ELF-1 (cell line): ENCODE measurements at regions not wholly inside any gene's neighbourhood (a gene's known extent, or its start where the extent isn't known, plus 50 kb on each side); places are given as distances from the start of the nearest gene placed in this dataset.

Experiments
- DNase-seq: peaks from one replicate; pipeline ENCODE4 v3.0.0-alpha.2; 2016; ENCODE audit warnings: low read depth, low spot score

DNA sequence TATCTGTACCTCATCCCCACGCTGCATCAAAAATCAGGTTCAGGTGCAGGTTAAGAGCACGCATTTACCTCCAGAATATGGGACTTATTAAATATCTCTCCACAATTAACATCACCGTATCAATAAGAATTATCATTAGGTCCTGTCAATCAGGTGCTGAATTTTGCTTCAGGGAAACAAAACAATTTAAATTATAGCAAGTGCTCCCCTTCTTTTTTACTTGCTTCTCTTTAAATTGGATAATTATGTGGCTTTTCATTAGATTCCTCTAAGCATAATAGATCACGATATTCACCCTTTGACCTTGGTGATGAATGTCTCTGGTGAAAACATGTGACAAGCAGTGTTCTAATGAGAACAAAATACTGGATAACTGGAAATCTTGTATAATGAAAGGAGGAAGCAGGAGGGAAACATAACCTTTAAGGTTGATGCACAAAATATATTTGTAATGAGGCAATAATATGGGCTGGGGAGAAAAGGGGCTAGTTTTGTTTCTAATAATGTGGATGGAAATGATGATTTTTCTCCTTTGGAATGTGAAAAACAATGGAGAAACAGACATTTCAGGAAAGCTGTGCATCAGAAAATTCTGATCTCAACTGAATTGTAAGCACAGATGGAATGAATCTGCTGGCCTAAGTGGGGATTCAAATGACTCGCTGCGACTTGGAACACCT, 166.9 kb downstream of the SNX10 start:
- no peak for DNase-seq

DNA sequence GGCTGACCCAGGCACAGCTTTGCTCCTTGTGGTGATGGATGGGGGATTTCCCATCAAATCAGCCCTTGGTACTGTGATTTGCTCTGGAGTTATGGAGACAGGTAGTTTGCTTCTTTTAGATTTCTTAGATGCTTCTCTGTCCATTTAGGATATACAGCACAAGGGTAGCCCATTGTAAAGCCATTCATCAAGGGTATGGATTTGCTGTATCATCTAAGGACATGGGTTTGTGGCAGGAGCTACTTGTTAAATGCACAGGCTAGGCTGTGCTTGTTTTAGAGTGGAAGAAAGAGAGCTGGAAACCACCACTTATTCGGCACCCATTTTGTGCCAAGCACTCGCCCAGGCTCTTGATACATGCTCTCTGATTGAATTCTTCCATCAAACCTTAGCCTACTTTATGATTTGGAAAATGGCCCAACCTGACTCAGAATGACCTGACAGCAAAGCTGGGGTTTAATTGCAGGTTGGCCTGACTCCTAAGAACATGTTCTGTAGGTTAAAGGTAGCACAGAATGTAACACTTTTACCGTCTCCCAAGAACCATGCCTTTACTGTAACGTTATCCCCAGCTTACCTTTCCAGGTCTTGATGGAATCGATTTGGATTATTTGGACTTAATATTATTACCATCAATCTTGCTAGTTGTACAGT, 168.0 kb downstream of the SNX10 start:
- no peak for DNase-seq

DNA sequence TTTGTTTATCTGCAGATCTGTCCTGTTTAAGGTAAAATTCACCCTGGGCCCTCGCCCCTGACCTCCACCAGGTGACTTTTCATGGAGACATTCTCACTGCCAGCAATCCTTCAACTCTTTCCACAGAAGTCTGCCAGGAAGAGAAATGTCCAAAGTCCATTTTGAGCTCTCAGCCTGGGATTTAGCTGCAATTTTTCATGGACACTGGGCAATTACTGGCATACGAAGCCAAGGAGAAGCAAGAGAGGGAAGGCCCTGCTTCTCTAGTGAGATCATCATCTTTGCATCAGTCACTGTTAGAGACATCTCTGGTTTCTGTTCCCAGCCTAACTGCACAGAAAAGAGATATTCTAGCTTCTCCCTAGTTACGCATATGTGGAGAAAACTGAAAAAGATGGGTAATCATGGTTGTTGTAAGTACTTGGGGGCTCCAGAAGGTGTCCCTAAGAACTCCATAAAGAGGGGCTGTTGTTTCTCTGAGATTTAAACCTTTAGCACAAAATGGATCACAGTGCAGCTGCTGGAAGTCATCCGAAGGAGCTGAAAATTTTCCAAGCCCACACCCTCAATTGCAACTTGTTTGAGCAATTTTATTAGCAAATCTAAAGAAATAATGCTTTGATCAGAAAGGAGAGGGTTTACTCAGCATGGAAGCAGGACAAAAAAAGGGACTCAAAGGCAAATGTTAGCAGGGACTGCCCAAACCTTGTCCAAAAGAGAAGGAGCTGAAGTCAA, 168.9 kb downstream of the SNX10 start:
- DNase-seq, result no peak

DNA sequence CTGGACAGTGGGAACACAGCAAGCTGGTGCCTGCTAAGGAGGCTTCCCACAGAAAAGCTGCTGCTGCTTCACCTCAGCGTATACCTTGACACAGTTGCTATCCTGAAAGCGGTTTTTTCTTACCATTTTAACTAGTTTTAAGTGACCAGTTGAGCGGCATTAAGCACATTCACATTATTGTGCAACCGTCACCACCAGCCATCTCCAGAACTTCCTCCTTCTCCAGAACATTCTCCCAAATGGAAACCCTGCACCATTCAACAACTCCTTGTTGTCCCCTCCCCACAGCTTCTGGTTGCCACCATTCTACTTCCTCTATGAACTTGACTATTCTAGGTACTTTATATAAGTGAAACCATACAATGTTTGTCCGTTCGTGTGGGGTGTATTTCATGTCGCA, 169.9 kb downstream of the SNX10 start:
- DNase-seq, result no peak

DNA sequence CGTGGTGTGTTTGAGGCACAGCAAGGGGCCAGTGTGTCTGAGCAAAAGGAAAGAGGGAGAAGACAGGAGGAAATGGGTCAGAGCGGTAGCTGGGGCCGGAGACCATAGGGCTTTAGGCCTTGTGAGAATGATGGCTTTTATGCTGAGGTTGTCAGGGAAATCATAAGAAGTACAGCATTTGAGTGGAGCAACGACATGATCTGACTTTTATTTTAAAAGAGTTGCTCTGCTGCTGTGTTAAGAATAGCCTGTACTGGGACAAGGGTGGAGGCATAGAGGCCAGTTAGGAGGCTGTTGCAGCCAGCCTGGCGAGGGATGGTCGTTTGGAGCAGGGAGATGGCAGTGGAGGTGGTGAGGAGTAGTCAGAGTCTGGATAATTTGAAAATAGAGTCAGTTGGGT, 174.3 kb downstream of the SNX10 start:
- DNase-seq, result no peak

DNA sequence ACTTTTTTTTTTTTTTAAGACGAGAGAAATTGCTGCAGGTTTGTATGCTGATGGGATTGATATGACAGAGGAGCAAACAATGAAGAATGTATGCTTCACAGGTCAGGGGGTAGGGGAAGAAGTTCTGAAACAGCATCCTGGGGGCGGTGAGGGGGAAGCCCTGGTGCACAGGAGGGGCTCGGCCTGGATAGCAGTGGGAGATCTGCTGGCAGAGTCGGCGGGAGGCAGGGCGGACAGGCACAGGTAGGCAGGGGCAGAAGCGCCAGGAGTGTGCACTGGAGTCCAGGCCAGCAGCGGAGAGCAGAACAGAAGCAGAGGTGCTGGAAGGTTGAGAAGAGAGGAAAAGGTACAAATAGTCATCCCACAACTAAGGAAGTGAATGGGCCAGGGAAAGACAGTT, 175.4 kb downstream of the SNX10 start:
- no peak for DNase-seq

DNA sequence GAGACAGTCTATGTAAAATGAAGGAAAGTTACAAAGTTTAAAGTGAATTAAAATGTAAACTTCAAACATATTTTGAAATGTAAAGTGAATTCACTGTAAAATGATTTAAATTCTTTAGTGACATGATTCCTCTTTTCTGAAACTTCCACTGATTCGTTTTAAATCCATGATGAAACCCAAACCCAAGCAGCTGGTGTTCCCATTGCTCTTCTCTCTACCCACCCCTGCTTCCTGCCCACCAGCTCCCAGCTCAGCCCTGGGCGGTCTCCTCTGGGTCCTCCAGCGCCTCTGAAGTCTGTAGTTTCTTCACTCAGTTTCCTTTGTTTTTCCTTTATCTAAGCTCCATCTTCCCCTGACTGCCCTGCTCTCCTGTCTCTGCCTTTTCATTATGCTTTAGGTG, 175.9 kb downstream of the SNX10 start:
- DNase-seq, result no peak

DNA sequence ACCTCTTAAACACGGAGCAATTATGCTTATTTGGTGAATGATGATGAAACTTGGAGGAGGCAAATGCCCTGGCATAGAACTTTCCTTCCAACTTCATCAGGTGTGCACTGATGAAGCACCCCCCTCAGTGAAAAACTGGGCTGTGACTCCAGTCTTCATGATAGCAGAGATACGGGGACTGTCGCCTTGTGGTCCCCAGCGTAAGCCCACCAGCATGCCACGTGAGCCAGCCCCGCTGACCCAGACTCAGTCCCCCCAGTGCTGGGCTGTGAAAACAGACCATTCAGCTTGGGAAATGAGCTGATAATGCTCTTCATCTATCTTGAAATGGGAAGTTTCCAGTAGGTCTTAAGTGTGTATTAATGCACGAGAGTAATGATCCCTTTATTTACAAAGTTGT, 177.0 kb downstream of the SNX10 start:
- DNase-seq, result no peak

DNA sequence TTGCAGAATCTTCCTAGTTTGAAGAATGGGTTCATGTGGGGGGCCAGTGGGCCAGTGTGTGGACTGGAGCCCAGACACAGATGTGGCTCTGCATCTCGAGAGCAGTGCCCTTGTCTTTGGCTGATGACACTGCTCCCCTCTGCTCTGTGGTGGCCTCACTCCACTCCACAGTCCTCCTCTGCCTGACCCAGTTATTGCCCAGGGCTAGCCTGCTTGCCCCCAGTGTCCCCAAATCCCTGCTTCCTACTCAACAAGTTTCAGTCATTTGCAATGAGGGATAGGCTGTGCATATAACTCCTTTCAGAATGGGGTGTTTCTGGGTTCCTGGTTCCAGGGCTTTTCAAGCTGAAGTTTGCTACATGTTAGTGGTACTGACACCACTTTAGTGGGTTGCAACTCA, 177.5 kb downstream of the SNX10 start:
- no peak for DNase-seq

DNA sequence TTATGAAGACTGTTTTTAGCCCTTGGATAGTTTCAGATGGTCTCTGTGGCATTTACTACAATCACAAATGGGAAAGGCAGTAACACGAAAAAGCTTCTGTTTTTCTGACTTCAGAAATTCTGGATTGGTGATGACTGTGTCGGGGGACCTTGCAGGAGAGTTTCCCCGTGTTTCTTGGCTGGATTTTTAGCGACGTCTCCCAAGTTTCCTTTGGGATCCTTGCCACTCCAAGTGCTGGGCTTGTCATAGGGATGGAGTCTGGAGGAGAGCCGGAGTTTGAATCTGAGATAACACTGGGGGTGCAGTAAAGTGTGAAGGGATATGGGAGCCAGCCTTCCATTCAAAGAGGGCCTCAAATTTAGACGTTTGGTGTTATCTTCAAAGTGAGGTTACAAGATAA, 179.0 kb downstream of the SNX10 start:
- DNase-seq, result no peak

DNA sequence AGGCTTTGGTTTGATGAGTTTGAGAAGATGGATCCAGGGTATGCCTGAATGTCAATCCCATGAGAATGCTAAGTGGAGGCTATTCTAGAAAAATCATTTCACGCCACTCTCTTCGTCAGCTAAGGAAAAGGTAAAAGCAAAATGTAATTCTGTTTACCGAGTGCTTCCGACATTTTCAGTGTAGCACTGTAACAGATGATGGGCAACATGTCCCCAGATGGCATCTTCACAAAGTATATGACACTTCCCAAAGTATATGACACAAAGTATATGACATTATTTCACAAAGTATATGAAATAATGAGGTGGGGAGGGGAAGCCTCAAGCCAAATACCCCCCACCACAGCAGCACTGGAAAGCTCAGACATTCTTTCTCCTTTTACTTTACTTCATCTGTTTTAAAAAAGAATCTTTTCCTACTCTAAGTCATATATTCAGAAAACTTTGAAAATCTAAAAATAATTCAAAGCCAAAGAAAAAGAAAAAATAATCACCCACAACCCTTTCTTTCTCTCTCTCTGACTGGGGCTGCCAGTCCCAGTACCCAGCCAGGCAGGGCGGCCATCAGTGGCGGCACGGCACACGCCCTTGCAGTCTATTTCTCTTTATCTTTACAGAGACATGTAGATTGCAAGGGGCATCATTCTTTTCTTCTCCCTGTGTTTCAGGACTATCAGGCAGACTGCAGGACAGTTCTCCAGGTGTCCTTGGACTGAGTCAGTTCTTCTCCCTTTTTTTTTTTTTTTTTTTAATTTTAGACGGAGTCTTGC, 179.8 kb downstream of the SNX10 start:
- no peak for DNase-seq

DNA sequence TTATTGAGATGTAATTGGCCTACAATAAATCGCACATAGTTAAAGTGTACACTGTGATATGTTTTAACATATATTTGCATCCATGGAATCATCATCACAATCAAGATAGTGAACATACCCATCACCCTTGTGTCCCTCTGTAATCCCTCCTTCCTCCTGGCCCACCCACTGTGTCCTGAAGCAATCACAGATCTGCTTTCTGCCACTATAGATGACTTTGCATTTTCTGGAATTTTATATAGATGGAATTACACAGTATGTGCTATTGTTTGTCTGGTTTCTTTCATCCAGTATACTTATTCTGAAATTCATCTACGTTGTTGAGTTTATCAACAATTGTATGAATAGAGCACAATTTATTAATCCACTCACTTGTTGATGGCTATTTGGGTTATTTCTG, 181.3 kb downstream of the SNX10 start:
- DNase-seq, result no peak

DNA sequence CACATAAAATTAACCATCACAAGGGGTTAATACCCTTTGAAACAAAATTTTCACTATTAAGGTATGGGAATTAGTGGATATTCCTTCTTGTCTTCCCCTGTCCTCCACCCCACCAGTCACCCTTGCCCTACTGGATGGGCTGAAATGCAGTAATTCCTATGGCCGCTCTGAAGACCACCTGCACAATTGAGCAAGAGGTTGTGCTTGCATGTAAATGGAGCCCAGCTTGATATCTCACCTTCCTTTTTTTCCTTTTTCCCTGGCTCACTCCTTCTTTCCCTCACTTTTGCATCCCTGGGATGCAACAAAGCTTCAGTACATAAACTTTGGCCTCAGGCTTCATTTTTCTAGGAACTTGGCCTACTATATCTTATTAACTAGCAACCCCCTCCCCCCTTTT, 184.6 kb downstream of the SNX10 start:
- DNase-seq, result no peak

DNA sequence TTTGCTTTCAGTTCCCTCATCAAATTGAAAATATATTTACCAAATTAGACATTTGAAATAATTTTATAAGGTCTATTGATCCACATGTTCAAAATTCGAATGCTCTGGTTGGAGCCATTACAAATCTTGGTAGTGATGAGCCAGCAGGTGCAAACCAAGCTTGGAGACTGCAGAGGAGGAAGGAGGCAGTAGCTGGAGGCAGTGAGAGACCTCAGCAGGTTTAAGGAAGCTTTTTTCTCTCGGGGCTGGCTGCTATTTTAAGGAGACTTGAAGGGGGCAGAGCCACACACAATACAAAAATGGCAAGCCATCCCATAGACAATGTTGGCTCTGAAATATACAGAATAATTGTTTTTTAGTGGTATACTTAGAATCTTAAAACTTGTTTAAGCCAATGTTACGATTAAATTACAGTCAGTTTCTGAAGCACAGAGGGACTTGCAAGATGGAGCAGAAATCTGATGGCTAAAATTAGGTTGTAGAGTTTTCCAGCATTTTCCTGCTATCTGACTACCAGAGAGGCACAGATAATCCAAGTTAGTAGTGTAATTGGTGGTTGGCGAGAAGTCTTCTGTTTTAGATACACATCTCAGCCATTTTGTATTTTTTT, 185.8 kb downstream of the SNX10 start:
- no peak for DNase-seq

DNA sequence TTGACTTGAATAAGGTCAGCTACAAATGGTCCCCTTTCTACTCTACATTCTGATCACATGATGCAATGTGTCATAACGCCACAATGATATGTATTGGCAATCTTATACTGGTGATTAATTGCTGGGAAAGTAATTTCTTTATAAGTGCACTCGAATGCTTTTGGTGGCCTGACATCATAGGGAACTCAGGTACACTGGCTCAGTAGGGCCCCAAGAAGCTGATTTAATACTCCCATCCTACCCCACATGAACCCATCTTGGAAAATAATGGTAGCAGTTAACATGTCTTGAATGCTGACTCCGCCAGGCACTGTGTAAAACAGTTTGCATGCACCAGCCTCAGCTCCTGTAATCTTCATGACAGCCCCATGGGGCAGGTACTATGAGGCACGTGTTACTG, 186.9 kb downstream of the SNX10 start:
- DNase-seq, result no peak

DNA sequence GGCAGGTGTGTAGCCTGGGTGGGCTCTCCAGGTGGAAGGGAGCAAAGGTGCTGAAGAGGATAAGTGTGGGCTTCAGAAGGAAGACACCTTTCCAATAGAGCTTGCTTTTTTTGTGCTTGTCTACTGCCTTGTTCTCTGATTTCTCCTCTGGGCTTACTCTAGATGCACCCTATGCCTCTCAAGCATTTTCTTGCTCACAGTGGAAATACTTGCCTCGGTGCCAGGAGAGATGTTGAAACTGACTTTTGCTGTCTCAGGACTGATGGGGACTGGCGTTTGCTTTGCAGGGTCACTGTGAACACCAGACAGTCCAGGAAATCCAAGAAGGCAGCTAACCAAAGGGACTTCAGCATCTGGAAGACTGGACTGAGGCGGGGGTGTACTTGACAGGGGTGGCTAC, 187.9 kb downstream of the SNX10 start:
- no peak for DNase-seq

DNA sequence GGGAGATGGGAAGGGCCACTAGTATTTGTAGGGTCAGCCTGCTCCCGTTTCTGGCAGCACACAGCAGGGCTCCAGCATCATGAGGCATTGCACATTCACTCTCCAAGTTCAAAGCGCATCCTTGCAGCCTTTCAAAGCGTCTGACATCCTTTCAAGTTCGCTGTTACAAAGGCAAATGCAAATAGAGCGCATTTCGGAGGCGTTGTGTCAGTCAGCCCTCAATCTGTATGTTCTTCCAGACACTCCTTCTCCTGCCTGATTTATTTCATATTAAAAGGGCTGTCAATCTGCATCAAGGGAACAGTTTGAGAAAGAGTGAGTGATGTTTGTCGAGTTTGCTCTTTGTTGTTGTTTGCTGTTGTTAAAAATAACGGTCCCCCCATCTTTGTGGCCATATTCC, 188.5 kb downstream of the SNX10 start:
- DNase-seq, result no peak

DNA sequence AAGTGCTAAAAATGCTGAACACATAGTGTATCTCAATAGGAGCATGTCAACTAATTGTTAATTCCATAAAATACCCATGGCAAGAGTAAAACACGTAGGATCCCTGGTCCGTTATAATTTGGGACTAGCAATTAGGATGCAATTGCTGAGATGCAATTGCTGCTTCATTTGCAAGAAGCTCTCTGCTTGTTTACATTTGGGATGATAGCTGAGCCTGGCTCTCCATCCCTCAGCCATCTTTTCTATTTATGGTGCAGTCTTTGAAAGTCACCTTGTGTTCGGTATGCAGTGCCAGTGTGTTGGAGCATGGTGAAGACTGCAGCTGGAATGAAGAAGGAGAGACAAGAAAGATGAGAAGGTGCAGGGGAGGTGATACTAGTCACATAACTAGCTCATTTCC, 191.3 kb downstream of the SNX10 start:
- no peak for DNase-seq

DNA sequence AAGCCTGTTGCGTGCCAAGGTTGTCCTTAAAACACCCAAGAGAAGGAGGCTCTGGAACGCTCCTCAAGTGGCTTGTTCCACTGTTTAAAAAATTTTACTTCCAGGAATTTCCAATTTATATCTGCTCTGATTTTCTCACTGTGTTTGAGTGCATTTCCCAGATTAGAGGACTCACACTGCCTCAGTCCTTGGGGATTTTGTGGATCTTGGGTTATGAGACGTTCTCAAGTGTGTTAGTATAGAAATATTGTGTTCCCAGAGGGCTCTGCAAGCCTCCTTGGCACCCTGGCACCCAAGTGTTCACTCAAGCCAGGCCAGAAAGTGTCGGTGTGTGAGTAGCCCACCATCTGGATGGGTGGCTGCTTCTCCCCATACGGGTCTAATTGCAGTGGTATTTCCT, 192.2 kb downstream of the SNX10 start:
- no peak for DNase-seq

DNA sequence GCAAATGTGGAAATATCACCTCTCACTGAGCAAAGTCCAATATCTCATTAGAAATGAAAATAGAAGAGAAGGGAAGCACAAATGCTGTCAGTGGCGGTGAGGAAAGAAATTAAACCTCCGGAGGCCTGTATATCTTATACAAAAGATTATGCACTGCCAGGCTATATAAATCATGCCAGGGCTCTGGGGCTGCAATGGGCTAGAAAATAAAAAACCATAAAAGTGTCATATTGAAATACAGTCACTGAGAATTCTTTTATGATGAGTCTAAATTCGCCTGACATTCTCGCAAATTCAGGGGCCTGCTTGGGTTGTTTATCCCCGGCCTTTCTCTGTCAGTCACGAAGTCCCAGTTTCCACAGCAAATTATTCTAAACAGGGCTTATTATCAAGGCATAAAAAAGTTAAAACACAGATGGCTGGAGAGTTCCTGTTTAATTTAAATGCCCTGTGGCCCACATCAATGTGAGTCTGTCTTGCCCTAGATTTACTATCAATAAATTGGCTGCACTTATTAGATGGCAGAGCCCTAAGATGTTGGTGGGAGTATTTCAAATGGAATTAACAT, 193.8 kb downstream of the SNX10 start:
- no peak for DNase-seq

DNA sequence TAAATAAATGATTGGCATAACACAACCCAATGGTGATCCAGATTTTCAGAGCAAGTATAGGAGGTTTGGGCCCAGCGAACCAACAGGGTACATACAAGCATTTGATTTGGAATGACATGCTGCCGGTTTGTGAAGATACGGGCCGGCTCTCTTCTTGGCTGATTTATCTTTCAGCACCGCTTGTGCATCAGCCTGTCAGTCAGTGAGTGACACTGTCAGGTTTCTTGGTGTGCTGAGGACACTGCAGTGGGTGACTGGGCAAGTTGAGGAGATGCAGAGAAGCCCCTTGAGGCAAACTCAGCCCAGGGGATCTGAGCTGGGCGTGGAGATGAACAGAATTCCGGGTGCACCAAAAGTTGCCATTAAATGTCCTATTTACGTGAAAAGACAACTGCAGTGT, 194.5 kb downstream of the SNX10 start:
- DNase-seq, result no peak
